SK-N-SH (cell line): ENCODE measurements at regions not wholly inside any gene's neighbourhood (a gene's known extent, or its start where the extent isn't known, plus 50 kb on each side); places are given as distances from the start of the nearest gene placed in this dataset.

ENCODE experiments used
- CTCF ChIA-PET: fragments of 300-600, 350-600 bp; formaldehyde crosslinking; extraction: SDS; loops from one replicate; lab custom pipeline; 2021; lab: Yijun Ruan, JAX
- POLR2A ChIA-PET: fragments of 350-600 bp; sonication (Branson Sonifier 250); formaldehyde crosslinking; extraction: SDS; loops from one replicate; lab custom pipeline; 2020; ENCODE audit warnings: antibody characterized with exemption, inconsistent platforms; lab: Yijun Ruan, JAX
- DNase-seq: peaks from one replicate; pipeline ENCODE4 v3.0.0; 2012
- H2AFZ ChIP-seq: fragments of 200-600 bp; sonication (generic); 2 replicates; pipeline ENCODE4 v1.8.1; 2016; ENCODE audit warnings: antibody characterized with exemption, mild to moderate bottlenecking, low read depth
- H3F3A ChIP-seq: fragments of 200-600 bp; sonication (generic); replicated peaks from 2 replicates; pipeline ENCODE3; 2016; ENCODE audit warnings: antibody characterized with exemption, mild to moderate bottlenecking; ENCODE audit not compliant: insufficient read depth
- H3K27ac ChIP-seq, 2 experiments: fragments of 200-500 bp in 1 of 2; fragments of 200-600 bp in 1 of 2; sonication (Bioruptor generic) in 1 of 2; sonication (generic), shearing (Covaris generic) in 1 of 2; 2 replicates each; pipeline versions ENCODE4 v1.5.1 to v1.6.1; 2014 to 2016; ENCODE audit warnings: low read depth in 2 of 2, inconsistent platforms in 1 of 2, low read length in 1 of 2, mild to moderate bottlenecking in 1 of 2, mixed read lengths in 1 of 2
- H3K27me3 ChIP-seq: fragments of 200-600 bp; sonication (generic), shearing (Covaris generic); 2 replicates; pipeline ENCODE4 v1.6.1; 2016; ENCODE audit warnings: mixed run types; ENCODE audit not compliant: insufficient read depth
- H3K36me3 ChIP-seq, 2 experiments: fragments of 200-500 bp in 1 of 2; fragments of 200-600 bp in 1 of 2; sonication (Bioruptor generic) in 1 of 2; sonication (generic) in 1 of 2; replicated peaks in 1 of 2; 2 replicates each; pipeline versions ENCODE3 to v1.5.1; 2014 to 2016; ENCODE audit warnings: low read length in 1 of 2, mild to moderate bottlenecking in 1 of 2; ENCODE audit not compliant: insufficient read depth in 2 of 2, control insufficient read depth in 1 of 2
- H3K4me1 ChIP-seq, 2 experiments: fragments of 200-500 bp in 1 of 2; fragments of 200-600 bp in 1 of 2; sonication (Bioruptor generic) in 1 of 2; sonication (generic), shearing (Covaris generic) in 1 of 2; 2 replicates each; pipeline versions ENCODE4 v1.5.1 to v1.6.1; 2014 to 2016; ENCODE audit warnings: low read depth in 1 of 2, low read length in 1 of 2, mixed run types in 1 of 2; ENCODE audit not compliant: insufficient read depth in 2 of 2, control insufficient read depth in 1 of 2
- H3K4me2 ChIP-seq: fragments of 200-600 bp; sonication (generic), shearing (Covaris generic); 2 replicates; pipeline ENCODE4 v1.6.1; 2017; ENCODE audit warnings: mixed run types
- H3K4me3 ChIP-seq, 2 experiments: fragments of 200-500 bp in 1 of 2; fragments of 200-600 bp in 1 of 2; sonication (Bioruptor generic) in 1 of 2; sonication (generic), shearing (Covaris generic) in 1 of 2; 2 replicates each; pipeline versions ENCODE4 v1.5.1 to v1.8.1; 2014 to 2016; ENCODE audit warnings: low read depth in 2 of 2, inconsistent platforms in 1 of 2, low read length in 1 of 2, mild to moderate bottlenecking in 1 of 2, mixed read lengths in 1 of 2, moderate library complexity in 1 of 2
- H3K79me2 ChIP-seq: fragments of 200-600 bp; sonication (generic); 2 replicates; pipeline ENCODE4 v1.8.1; 2017; ENCODE audit warnings: mild to moderate bottlenecking; ENCODE audit not compliant: insufficient read depth
- H3K9ac ChIP-seq: fragments of 200-600 bp; sonication (generic); 2 replicates; pipeline ENCODE4 v1.6.1; 2017; ENCODE audit warnings: mixed run types
- H3K9me2 ChIP-seq: fragments of 200-600 bp; sonication (generic); 2 replicates; pipeline ENCODE4 v1.6.1; 2017; ENCODE audit warnings: mixed run types
- H3K9me3 ChIP-seq: fragments of 200-600 bp; sonication (generic); 2 replicates; pipeline ENCODE4 v1.6.1; 2017; ENCODE audit warnings: mixed run types, mild to moderate bottlenecking, moderate library complexity
- H4K20me1 ChIP-seq: fragments of 200-600 bp; sonication (generic); 2 replicates; pipeline ENCODE4 v1.6.1; 2017; ENCODE audit warnings: mild to moderate bottlenecking, mixed run types; ENCODE audit not compliant: insufficient read depth
- CHD2 ChIP-seq: fragments of 150-350 bp; IDR thresholded peaks from 2 replicates; pipeline ENCODE4 v1.6.1; 2018; ENCODE audit warnings: low read length; ENCODE audit not compliant: partially characterized antibody
- EZH2phosphoT487 ChIP-seq: fragments of 200-600 bp; sonication (generic); IDR thresholded peaks from 2 replicates; pipeline ENCODE4 v1.6.1; 2017; ENCODE audit warnings: low read depth, mixed run types, mild to moderate bottlenecking, antibody characterized with exemption, moderate library complexity, borderline replicate concordance
- FOSL2 ChIP-seq: IDR thresholded peaks from 2 replicates; pipeline ENCODE4 v1.4.0; 2012; ENCODE audit warnings: low read depth, mild to moderate bottlenecking, moderate library complexity, borderline replicate concordance
- FOXJ3 ChIP-seq: sonication (generic); formaldehyde crosslinking; IDR thresholded peaks from 2 replicates; pipeline ENCODE4 v1.5.1; 2020; ENCODE audit warnings: mild to moderate bottlenecking, missing genetic modification reagents
- GABPA ChIP-seq: IDR thresholded peaks from 2 replicates; pipeline ENCODE4 v1.4.0; 2012; ENCODE audit warnings: low read depth, mild to moderate bottlenecking
- GATA2 ChIP-seq: sonication (generic); formaldehyde crosslinking; IDR thresholded peaks from 2 replicates; pipeline ENCODE4 v1.5.0; 2020; ENCODE audit warnings: mild to moderate bottlenecking, missing genetic modification reagents
- MXI1 ChIP-seq: IDR thresholded peaks from 2 replicates; pipeline ENCODE4 v1.6.1; 2012; ENCODE audit warnings: mild to moderate bottlenecking, low read depth, low read length, improper control_type of control experiment
- NFIC ChIP-seq: IDR thresholded peaks from 2 replicates; pipeline ENCODE4 v1.4.0; 2012; ENCODE audit warnings: borderline replicate concordance
- POLR2AphosphoS5 ChIP-seq: IDR thresholded peaks from 2 replicates; pipeline ENCODE4 v1.6.1; 2012; ENCODE audit warnings: low read depth, low read length
- SIN3A ChIP-seq: IDR thresholded peaks from 2 replicates; pipeline ENCODE4 v1.6.1; 2012; ENCODE audit warnings: low read depth, mild to moderate bottlenecking, low read length, moderate library complexity, borderline replicate concordance
- SMC3 ChIP-seq: IDR thresholded peaks from 2 replicates; pipeline ENCODE4 v1.6.1; 2012; ENCODE audit warnings: low read depth, low read length, improper control_type of control experiment
- TAF1 ChIP-seq: IDR thresholded peaks from 2 replicates; pipeline ENCODE4 v1.6.1; 2012; ENCODE audit warnings: low read depth, mild to moderate bottlenecking, low read length, moderate library complexity, borderline replicate concordance
- WGBS: methylation state at CpG from one replicate; pipeline ENCODE4 v1.1.6; 2017; ENCODE audit warnings: low lambda C conversion rate; 5-methylcytosine and 5-hydroxymethylcytosine counted together
- TF ChIP-seq, protein P1 (sequence below): IDR thresholded peaks from 2 replicates; pipeline ENCODE4 v1.4.0; 2012; ENCODE audit warnings: low read depth, borderline replicate concordance
- TF ChIP-seq, protein P2 (sequence below): fragments of 200-600 bp; sonication (generic); IDR thresholded peaks from 2 replicates; pipeline ENCODE4 v1.6.1; 2017; ENCODE audit warnings: antibody characterized with exemption, mild to moderate bottlenecking, moderate library complexity

DNA sequence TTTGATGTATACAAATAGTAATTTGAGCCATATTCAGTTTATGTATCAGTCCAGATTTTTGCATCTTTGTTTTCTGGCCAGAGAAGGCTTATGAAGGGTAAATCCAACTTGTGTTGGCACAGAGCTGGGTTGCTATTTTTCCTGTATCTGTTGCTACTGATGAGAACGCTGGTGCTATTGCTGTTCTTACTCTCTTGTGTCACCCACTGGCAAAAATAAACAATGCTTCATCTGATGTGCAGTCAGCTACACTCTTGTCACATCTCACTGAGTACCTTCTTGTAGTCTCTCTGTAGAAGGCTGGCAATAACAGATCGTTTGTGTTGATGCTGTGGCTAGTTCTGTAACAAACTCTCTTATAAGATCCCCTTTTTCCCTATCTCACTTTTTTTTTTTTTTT is 323.4 kb downstream of the CDH19 start:
- no peak overlapping the region for H3K4me2 ChIP-seq
- no peaks in the 10 kb centered on the region for H3K27me3 ChIP-seq
- H4K20me1 ChIP-seq, result no peaks in the 10 kb centered on the region
- no peak overlapping the region for H2AFZ ChIP-seq
- H3K9me3 ChIP-seq, result no peaks in the 10 kb centered on the region
- no peak overlapping the region for H3K27ac ChIP-seq
- DNase-seq, result no peak
- TF ChIP-seq SIN3A (no peak), GABPA (no peak), MXI1 (no peak), POLR2AphosphoS5 (no peak), EZH2phosphoT487 (no peak), CHD2 (no peak), FOXJ3 (CRISPR knock-in tag) (no peak), GATA2 (CRISPR knock-in tag) (no peak)
- TF ChIP-seq, protein P1, sequence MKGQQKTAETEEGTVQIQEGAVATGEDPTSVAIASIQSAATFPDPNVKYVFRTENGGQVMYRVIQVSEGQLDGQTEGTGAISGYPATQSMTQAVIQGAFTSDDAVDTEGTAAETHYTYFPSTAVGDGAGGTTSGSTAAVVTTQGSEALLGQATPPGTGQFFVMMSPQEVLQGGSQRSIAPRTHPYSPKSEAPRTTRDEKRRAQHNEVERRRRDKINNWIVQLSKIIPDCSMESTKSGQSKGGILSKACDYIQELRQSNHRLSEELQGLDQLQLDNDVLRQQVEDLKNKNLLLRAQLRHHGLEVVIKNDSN, result no peak
- no peak overlapping the region for H3K4me3 ChIP-seq
- ChIA-PET CTCF (no interaction called here), POLR2A (no interaction called here)
- no peak overlapping the region for H3K9ac ChIP-seq
- H3K4me1 ChIP-seq, result no peaks in the 10 kb centered on the region
- H3K79me2 ChIP-seq, result no peaks in the 10 kb centered on the region
- WGBS, result 8% methylated on average over 2 of the region's 2 CpGs
- no peaks in the 10 kb centered on the region for H3K36me3 ChIP-seq
- no peaks in the 10 kb centered on the region for H3F3A ChIP-seq
- no peaks in the 10 kb centered on the region for H3K9me2 ChIP-seq

GRCh38 chr18:66271962-66272361 is 331.9 kb downstream of the CDH19 start:
- Histone ChIP-seq H3K9me3 (no peaks in the 10 kb centered on the region), H3K4me1 (no peaks in the 10 kb centered on the region), H4K20me1 (no peaks in the 10 kb centered on the region), H3K9ac (no peak overlapping the region), H3K4me2 (no peak overlapping the region), H3K27me3 (no peaks in the 10 kb centered on the region), H3K36me3 (no peaks in the 10 kb centered on the region), H3K9me2 (no peaks in the 10 kb centered on the region), H3F3A (no peaks in the 10 kb centered on the region), H3K27ac (no peak overlapping the region), H3K79me2 (no peaks in the 10 kb centered on the region), H2AFZ (no peak overlapping the region), H3K4me3 (no peak overlapping the region)
- ChIA-PET CTCF (no interaction called here), POLR2A (no interaction called here)
- TF ChIP-seq FOSL2, result no peak
- no peak for TF ChIP-seq SMC3
- TF ChIP-seq GABPA, result no peak
- TF ChIP-seq TAF1, result no peak
- no peak for TF ChIP-seq NFIC
- TF ChIP-seq EZH2phosphoT487, result no peak
- TF ChIP-seq, protein P2, sequence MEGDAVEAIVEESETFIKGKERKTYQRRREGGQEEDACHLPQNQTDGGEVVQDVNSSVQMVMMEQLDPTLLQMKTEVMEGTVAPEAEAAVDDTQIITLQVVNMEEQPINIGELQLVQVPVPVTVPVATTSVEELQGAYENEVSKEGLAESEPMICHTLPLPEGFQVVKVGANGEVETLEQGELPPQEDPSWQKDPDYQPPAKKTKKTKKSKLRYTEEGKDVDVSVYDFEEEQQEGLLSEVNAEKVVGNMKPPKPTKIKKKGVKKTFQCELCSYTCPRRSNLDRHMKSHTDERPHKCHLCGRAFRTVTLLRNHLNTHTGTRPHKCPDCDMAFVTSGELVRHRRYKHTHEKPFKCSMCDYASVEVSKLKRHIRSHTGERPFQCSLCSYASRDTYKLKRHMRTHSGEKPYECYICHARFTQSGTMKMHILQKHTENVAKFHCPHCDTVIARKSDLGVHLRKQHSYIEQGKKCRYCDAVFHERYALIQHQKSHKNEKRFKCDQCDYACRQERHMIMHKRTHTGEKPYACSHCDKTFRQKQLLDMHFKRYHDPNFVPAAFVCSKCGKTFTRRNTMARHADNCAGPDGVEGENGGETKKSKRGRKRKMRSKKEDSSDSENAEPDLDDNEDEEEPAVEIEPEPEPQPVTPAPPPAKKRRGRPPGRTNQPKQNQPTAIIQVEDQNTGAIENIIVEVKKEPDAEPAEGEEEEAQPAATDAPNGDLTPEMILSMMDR, result no peak
- TF ChIP-seq CHD2, result no peak
- TF ChIP-seq SIN3A, result no peak
- no peak for TF ChIP-seq GATA2 (CRISPR knock-in tag)
- TF ChIP-seq FOXJ3 (CRISPR knock-in tag), result no peak
- WGBS, result 5% methylated on average over 4 of the region's 4 CpGs
- no peak for DNase-seq
